ENCODE measurements at regions not wholly inside any gene's neighbourhood (a gene's known extent, or its start where the extent isn't known, plus 50 kb on each side); places are given as distances from the start of the nearest gene placed in this dataset.

- H3K9me3 ChIP-seq (replicated peaks in 1 of 3): no peaks in the 10 kb centered on the region
- H3K4me1 ChIP-seq (replicated peaks in 1 of 2): no peaks in the 10 kb centered on the region
- DNase-seq: no peak
- WGBS, 4 donors: 80 to 94% (median 91%) methylated on average over 1 to 9 of the region's 9 CpGs; no CpG with 5 or more reads in 1 of the 4 donors
- intact Hi-C loops (cut with DNase I): no loop called here
- no peaks in the 10 kb centered on the region for H3K27me3 ChIP-seq
- H3K4me3 ChIP-seq: no peak overlapping the region
- no peak overlapping the region for H3K27ac ChIP-seq
- no peaks in the 10 kb centered on the region for H3K36me3 ChIP-seq (replicated peaks in 1 of 2)
- TF ChIP-seq CTCF (IDR thresholded peaks at IDR 0.05): no peak
- no peak for TF ChIP-seq POLR2A (IDR thresholded peaks at IDR 0.05)
These were observed 59.7 kb upstream of the ZNF469 start for GRCh38 chr16:88323041-88323440.

GRCh38 chr16:88323546-88324330 is 59.0 kb upstream of the ZNF469 start:
- intact Hi-C loops (cut with DNase I): no loop called here

GRCh38 chr16:88325087-88325750 is 57.5 kb upstream of the ZNF469 start:
- Histone ChIP-seq H3K27me3 (no peaks in the 10 kb centered on the region), H3K36me3 (replicated peaks in 1 of 2) (no peaks in the 10 kb centered on the region), H3K4me1 (replicated peaks in 1 of 2) (no peaks in the 10 kb centered on the region), H3K4me3 (no peak overlapping the region), H3K27ac (no peak overlapping the region), H3K9me3 (replicated peaks in 1 of 3) (no peaks in the 10 kb centered on the region)
- TF ChIP-seq POLR2A (IDR thresholded peaks at IDR 0.05) (no peak), CTCF (IDR thresholded peaks at IDR 0.05) (no peak)
- intact Hi-C loops (cut with DNase I): no loop called here
- no peak for DNase-seq
- WGBS, 4 donors: 84 to 100% (median 92%) methylated on average over 1 to 15 of the region's 15 CpGs

More at GRCh38 chr16:88323546-88324330, 59.0 kb upstream of the ZNF469 start:
- Histone ChIP-seq H3K4me3 (no peak overlapping the region), H3K27me3 (no peaks in the 10 kb centered on the region), H3K27ac (no peak overlapping the region), H3K36me3 (replicated peaks in 1 of 2) (no peaks in the 10 kb centered on the region), H3K9me3 (replicated peaks in 1 of 3) (no peaks in the 10 kb centered on the region), H3K4me1 (replicated peaks in 1 of 2) (no peaks in the 10 kb centered on the region)
- no peak for DNase-seq
- no peak for TF ChIP-seq POLR2A (IDR thresholded peaks at IDR 0.05)
- TF ChIP-seq CTCF (IDR thresholded peaks at IDR 0.05): no peak
- 91 to 98% (median 97%) methylated on average over 5 to 15 of the region's 15 CpGs for WGBS, 4 donors

GRCh38 chr16:88325976-88326375 is 56.8 kb upstream of the ZNF469 start:
- no peaks in the 10 kb centered on the region for H3K4me1 ChIP-seq (replicated peaks in 1 of 2)
- no peaks in the 10 kb centered on the region for H3K36me3 ChIP-seq (replicated peaks in 1 of 2)
- no peak overlapping the region for H3K4me3 ChIP-seq
- no peaks in the 10 kb centered on the region for H3K27me3 ChIP-seq
- H3K9me3 ChIP-seq (replicated peaks in 1 of 3): no peaks in the 10 kb centered on the region
- TF ChIP-seq POLR2A (IDR thresholded peaks at IDR 0.05) (no peak), CTCF (IDR thresholded peaks at IDR 0.05) (no peak)
- 84 to 98% (median 90%) methylated on average over 2 to 3 of the region's 3 CpGs for WGBS, 4 donors
- intact Hi-C loops (cut with DNase I): no loop called here
- DNase-seq: no peak
- H3K27ac ChIP-seq: no peak overlapping the region

All from adrenal gland (tissue), 9 donors.